Lung (tissue), 11 donors: ENCODE measurements at regions not wholly inside any gene's neighbourhood (a gene's known extent, or its start where the extent isn't known, plus 50 kb on each side); places are given as distances from the start of the nearest gene placed in this dataset.
A peak's percentile ranks its signal among the peaks of the same experiment; 100 is the strongest.

Experiments
- ATAC-seq: fragments of 200-7000 bp; cut with Tn5 transposase; one replicate; pipeline ENCODE4 v1.9.1; 2020; ENCODE audit warnings: moderate number of reproducible peaks; ENCODE audit not compliant: insufficient read depth, low FRiP score
- DNase-seq, 3 donors: peaks; one replicate each; pipeline ENCODE4 v3.0.0-alpha.2; 2013 to 2017
- H3K27ac ChIP-seq, 2 donors: one replicate each; pipeline ENCODE4 v1.5.1; 2013; ENCODE audit warnings: mild to moderate bottlenecking in 2 of 2, moderate library complexity in 2 of 2, control low read depth in 1 of 2, inconsistent platforms in 1 of 2, low read depth in 1 of 2, low read length in 1 of 2
- H3K27me3 ChIP-seq, 3 donors: one replicate each; pipeline ENCODE4 v1.5.1; 2013; ENCODE audit warnings: low read length in 2 of 3; ENCODE audit not compliant: control insufficient read depth in 3 of 3, insufficient read depth in 3 of 3
- H3K36me3 ChIP-seq, 4 donors: one replicate each; pipeline ENCODE4 v1.5.1; 2013; ENCODE audit warnings: low read length in 4 of 4, mild to moderate bottlenecking in 1 of 4, moderate library complexity in 1 of 4; ENCODE audit not compliant: control insufficient read depth in 4 of 4, insufficient read depth in 4 of 4
- H3K4me1 ChIP-seq, 5 donors: one replicate each; pipeline ENCODE4 v1.5.1; 2013; ENCODE audit warnings: low read length in 5 of 5, mild to moderate bottlenecking in 2 of 5, moderate library complexity in 1 of 5; ENCODE audit not compliant: control insufficient read depth in 5 of 5, insufficient read depth in 5 of 5
- H3K4me3 ChIP-seq: one replicate; pipeline ENCODE4 v1.5.1; 2013; ENCODE audit warnings: mild to moderate bottlenecking, control low read depth, moderate library complexity
- H3K9ac ChIP-seq, 2 donors: one replicate each; pipeline ENCODE4 v1.5.1; 2013; ENCODE audit warnings: low read length in 2 of 2, control low read depth in 1 of 2; ENCODE audit not compliant: insufficient read depth in 1 of 2
- H3K9me3 ChIP-seq, 4 donors: one replicate each; pipeline ENCODE4 v1.5.1; 2013; ENCODE audit warnings: low read length in 3 of 4, mild to moderate bottlenecking in 1 of 4, moderate library complexity in 1 of 4; ENCODE audit not compliant: control insufficient read depth in 4 of 4, insufficient read depth in 3 of 4
- CTCF ChIP-seq: IDR thresholded peaks from 2 replicates; pipeline ENCODE4 v1.5.1; 2012; ENCODE audit warnings: mild to moderate bottlenecking; ENCODE audit errors: control extremely low read depth, extremely low read depth
- WGBS, 2 donors: extraction: QIAGEN DNeasy Blood & Tissue Kit; methylation state at CpG; one replicate each; pipeline ENCODE4 v1.1.7; 2013; 5-methylcytosine and 5-hydroxymethylcytosine counted together
- donor health status: control.
- donor health status: control.
- donor health status: Bipolar disorder and iron deficiency.
- donor health status: healthy.
- donor health status: DM: yes; HTN: yes; CAD: no.

- peaks cover 0 to 3% (median 0%) of the 10 kb centered on the region in 4 donors for H3K9me3 ChIP-seq
- H3K27ac ChIP-seq: no peak overlapping the region
- DNase-seq (peak; percentile 16 to 63 (median 19)), ATAC-seq (no peak)
- H3K9ac ChIP-seq: no peak overlapping the region
- H3K36me3 ChIP-seq: no peaks in the 10 kb centered on the region
- no peak for TF ChIP-seq CTCF
- H3K27me3 ChIP-seq: no peaks in the 10 kb centered on the region
- H3K4me3 ChIP-seq: no peak overlapping the region
- 84 to 89% methylated on average over 2 of the region's 2 CpGs for WGBS, 2 donors
- no peaks in the 10 kb centered on the region for H3K4me1 ChIP-seq
Observed at GRCh38 chr16:59164461-59164860, 430.3 kb upstream of the GOT2 start.

GRCh38 chr16:59163371-59164055 is 429.4 kb upstream of the GOT2 start:
- Histone ChIP-seq H3K9ac (no peak overlapping the region), H3K27me3 (no peaks in the 10 kb centered on the region), H3K27ac (no peak overlapping the region), H3K9me3 (peaks cover 0 to 3% (median 0%) of the 10 kb centered on the region in 4 donors), H3K4me1 (no peaks in the 10 kb centered on the region), H3K36me3 (no peaks in the 10 kb centered on the region), H3K4me3 (no peak overlapping the region)
- ATAC-seq: no peak
- no peak for TF ChIP-seq CTCF
- WGBS, 2 donors: 75 to 83% methylated on average over 3 of the region's 3 CpGs
- DNase-seq: no peak

GRCh38 chr16:59161679-59162078 is 427.6 kb upstream of the GOT2 start:
- Histone ChIP-seq H3K4me1 (no peaks in the 10 kb centered on the region), H3K27ac (no peak overlapping the region), H3K4me3 (no peak overlapping the region), H3K9me3 (peaks cover 0 to 3% (median 0%) of the 10 kb centered on the region in 4 donors), H3K9ac (no peak overlapping the region), H3K27me3 (no peaks in the 10 kb centered on the region), H3K36me3 (no peaks in the 10 kb centered on the region)
- 77 to 81% methylated on average over 3 of the region's 3 CpGs for WGBS, 2 donors
- DNase-seq (no peak), ATAC-seq (no peak)
- TF ChIP-seq CTCF: no peak

GRCh38 chr16:59154295-59154694 is 420.2 kb upstream of the GOT2 start:
- Histone ChIP-seq H3K36me3 (no peaks in the 10 kb centered on the region), H3K9me3 (no peaks in the 10 kb centered on the region), H3K9ac (no peak overlapping the region), H3K27me3 (no peaks in the 10 kb centered on the region), H3K4me3 (no peak overlapping the region), H3K4me1 (no peaks in the 10 kb centered on the region), H3K27ac (no peak overlapping the region)
- no peak for TF ChIP-seq CTCF
- ATAC-seq: no peak
- no peak for DNase-seq
- WGBS, 2 donors: 58 to 76% methylated on average over 1 of the region's 1 CpG
